NCI-H226 (cell line): ENCODE measurements at regions not wholly inside any gene's neighbourhood (a gene's known extent, or its start where the extent isn't known, plus 50 kb on each side); places are given as distances from the start of the nearest gene placed in this dataset.
A peak's percentile ranks its signal among the peaks of the same experiment; 100 is the strongest.

Experiments
- DNase-seq: peaks from one replicate; pipeline ENCODE4 v3.0.0-alpha.2; 2015

GRCh38 chr16:87172632-87173031 lies 144.6 kb downstream of the C16orf95 start:
- DNase-seq: no peak

- DNase-seq: peak; percentile 45
Measured at GRCh38 chr16:87173294-87173893, 143.8 kb downstream of the C16orf95 start.

GRCh38 chr16:87174061-87174460 lies 143.1 kb downstream of the C16orf95 start:
- no peak for DNase-seq

- no peak for DNase-seq
Measured at GRCh38 chr16:87176735-87177134, 140.5 kb downstream of the C16orf95 start.

GRCh38 chr16:87177673-87178072 lies 139.5 kb downstream of the C16orf95 start:
- no peak for DNase-seq

GRCh38 chr16:87178177-87178863 lies 138.9 kb downstream of the C16orf95 start:
- no peak for DNase-seq

- peak; percentile 83 for DNase-seq
Measured at GRCh38 chr16:87178977-87179376, 138.2 kb downstream of the C16orf95 start.

- DNase-seq: peak; percentile 34
Measured at GRCh38 chr16:87180069-87180468, 137.1 kb downstream of the C16orf95 start.

- DNase-seq: no peak
Measured at GRCh38 chr16:87182759-87183158, 134.4 kb downstream of the C16orf95 start.

GRCh38 chr16:87183647-87184046 lies 133.5 kb downstream of the C16orf95 start:
- no peak for DNase-seq

GRCh38 chr16:87185308-87185707 lies 131.9 kb downstream of the C16orf95 start:
- no peak for DNase-seq

GRCh38 chr16:87185983-87186382 lies 131.2 kb downstream of the C16orf95 start:
- no peak for DNase-seq

GRCh38 chr16:87186446-87186845 lies 130.7 kb downstream of the C16orf95 start:
- no peak for DNase-seq

GRCh38 chr16:87186876-87187533 lies 130.2 kb downstream of the C16orf95 start:
- no peak for DNase-seq

GRCh38 chr16:87188104-87188503 lies 129.1 kb downstream of the C16orf95 start:
- no peak for DNase-seq

- no peak for DNase-seq
Measured at GRCh38 chr16:87189426-87189825, 127.8 kb downstream of the C16orf95 start.

- no peak for DNase-seq
Measured at GRCh38 chr16:87190288-87191230, 126.6 kb downstream of the C16orf95 start.

- no peak for DNase-seq
Measured at GRCh38 chr16:87192452-87193073, 124.6 kb downstream of the C16orf95 start.

GRCh38 chr16:87194172-87194571 lies 123.0 kb downstream of the C16orf95 start:
- no peak for DNase-seq

GRCh38 chr16:87195161-87195560 lies 122.0 kb downstream of the C16orf95 start:
- DNase-seq: no peak

GRCh38 chr16:87196231-87196630 lies 121.0 kb downstream of the C16orf95 start:
- DNase-seq: peak; percentile 56

GRCh38 chr16:87196661-87197060 lies 120.5 kb downstream of the C16orf95 start:
- DNase-seq: no peak
